A673 (cell line): ENCODE measurements at regions not wholly inside any gene's neighbourhood (a gene's known extent, or its start where the extent isn't known, plus 50 kb on each side); places are given as distances from the start of the nearest gene placed in this dataset.

Experiments used
- CTCF ChIP-seq: fragments of 300-800, 200-600 bp; sonication (generic); conservative IDR thresholded peaks from 2 replicates; pipeline ENCODE4 v1.5.1; 2017; ENCODE audit warnings: low read depth, mild to moderate bottlenecking, antibody characterized with exemption, low read length, moderate library complexity, mixed read lengths
- EZH2 ChIP-seq: fragments of 200-600 bp; sonication (generic); IDR thresholded peaks from 2 replicates; pipeline ENCODE4 v1.6.1; 2017; ENCODE audit warnings: borderline replicate concordance, low read depth, mild to moderate bottlenecking, mixed read lengths, antibody characterized with exemption, low read length; ENCODE audit not compliant: poor library complexity, severe bottlenecking

GRCh38 chr5:17796757-17797396, 162.6 kb downstream of the TAF11L14 start:
- no peak for TF ChIP-seq CTCF
- TF ChIP-seq EZH2: no peak
